K562 (cell line): ENCODE measurements at regions not wholly inside any gene's neighbourhood (a gene's known extent, or its start where the extent isn't known, plus 50 kb on each side); places are given as distances from the start of the nearest gene placed in this dataset.

Experiments
- ATAC-seq: fragments of 200-7000 bp; cut with Tn5 transposase; 3 replicates; pipeline ENCODE4 v1.9.1; 2020; ENCODE audit warnings: moderate library complexity
- BruUV-seq: library from RNA; stranded (reverse); fragments of 400-500 nt; replicated peaks from 2 replicates; lab custom pipeline; 2021; lab: Mats Ljungman, UMichigan
- CTCF ChIA-PET: fragments of 300-600 bp; formaldehyde crosslinking; extraction: SDS; loops from one replicate; lab custom pipeline; 2021; ENCODE audit warnings: low intra/inter-chr PET ratio; lab: Yijun Ruan, JAX
- POLR2A ChIA-PET: fragments of 300-600, 350-650 bp; sonication (Branson Sonifier 250); formaldehyde crosslinking; extraction: SDS; loops from one replicate; lab custom pipeline; 2021; ENCODE audit warnings: antibody characterized with exemption, inconsistent platforms; lab: Yijun Ruan, JAX
- DNase-seq, 4 experiments: peaks; one replicate each; pipeline versions ENCODE4 v3.0.0 to v3.0.0-alpha.2; 2011 to 2018; ENCODE audit warnings: low spot score in 3 of 4, mixed read lengths in 3 of 4; ENCODE audit errors: extremely low read depth in 1 of 4
- FAIRE-seq: peaks from 2 replicates; lab custom pipeline; 2011; peaks lifted over from hg19 to GRCh38; lab: Jason Lieb, UNC
- H2AFZ ChIP-seq: 2 replicates; pipeline ENCODE4 v1.6.0; 2011; ENCODE audit warnings: low read depth, low read length, control low read depth, inconsistent platforms
- H3K27ac ChIP-seq: fragments of 200-600 bp; 3 replicates; pipeline ENCODE4 v1.8.0; 2011; ENCODE audit warnings: low read depth, mild to moderate bottlenecking, control low read depth, inconsistent platforms, low read length, moderate library complexity, mixed read lengths; ENCODE audit errors: extremely low read depth
- H3K27me3 ChIP-seq, 2 experiments: fragments of 300-600 bp in 1 of 2; 2 replicates in 1 of 2; 3 replicates in 1 of 2; pipeline versions ENCODE4 v1.6.0 to v1.8.0; 2011; ENCODE audit warnings: inconsistent platforms in 2 of 2, low read length in 2 of 2, mild to moderate bottlenecking in 1 of 2, mixed read lengths in 1 of 2, moderate library complexity in 1 of 2; ENCODE audit not compliant: control insufficient read depth in 2 of 2, insufficient read depth in 2 of 2
- H3K36me3 ChIP-seq: fragments of 300-600 bp; 3 replicates; pipeline ENCODE4 v1.8.0; 2011; ENCODE audit warnings: mild to moderate bottlenecking, low read length, inconsistent platforms; ENCODE audit not compliant: control insufficient read depth, insufficient read depth
- H3K4me1 ChIP-seq, 2 experiments: fragments of 200-600 bp in 1 of 2; replicated peaks in 1 of 2; 2 replicates in 1 of 2; 3 replicates in 1 of 2; pipeline versions ENCODE4 v1.5.1 to v1.8.0; 2011; ENCODE audit warnings: inconsistent platforms in 2 of 2, low read length in 2 of 2, mild to moderate bottlenecking in 1 of 2, mixed read lengths in 1 of 2, moderate library complexity in 1 of 2; ENCODE audit not compliant: control insufficient read depth in 2 of 2, insufficient read depth in 2 of 2
- H3K4me2 ChIP-seq: 2 replicates; pipeline ENCODE4 v1.6.1; 2011; ENCODE audit warnings: low read length, control low read depth, inconsistent platforms, mixed read lengths; ENCODE audit not compliant: insufficient read depth
- H3K4me3 ChIP-seq: fragments of 200-600 bp; sonication (generic), shearing (Covaris generic); 2 replicates; pipeline ENCODE4 v1.5.1; 2016; ENCODE audit warnings: control low read depth, inconsistent platforms
- H3K79me2 ChIP-seq: fragments of 200-600 bp; 3 replicates; pipeline ENCODE4 v1.8.0; 2011; ENCODE audit warnings: low read length, inconsistent platforms; ENCODE audit not compliant: control insufficient read depth, insufficient read depth
- H3K9ac ChIP-seq, 2 experiments: 2 replicates each; pipeline versions ENCODE4 v1.6.0 to v1.6.1; 2011; ENCODE audit warnings: low read depth in 2 of 2, low read length in 2 of 2, control low read depth in 1 of 2, inconsistent platforms in 1 of 2, mild to moderate bottlenecking in 1 of 2, mixed read lengths in 1 of 2; ENCODE audit not compliant: insufficient read depth in 1 of 2
- H3K9me1 ChIP-seq: one replicate; pipeline ENCODE4 v1.6.0; 2011; ENCODE audit warnings: inconsistent platforms, mild to moderate bottlenecking, low read length, moderate library complexity; ENCODE audit not compliant: control insufficient read depth, insufficient read depth
- H3K9me3 ChIP-seq: replicated peaks from 2 replicates; pipeline ENCODE4 v1.5.1; 2011; ENCODE audit warnings: low read depth, low read length, inconsistent platforms; ENCODE audit not compliant: control insufficient read depth, insufficient read depth
- H4K20me1 ChIP-seq: replicated peaks from 2 replicates; pipeline ENCODE4 v1.6.1; 2011; ENCODE audit warnings: low read length, inconsistent platforms, mixed read lengths; ENCODE audit not compliant: control insufficient read depth, insufficient read depth
- CLOCK ChIP-seq: fragments of 250-450 bp; sonication (Bioruptor Pico); IDR thresholded peaks from 2 replicates; pipeline ENCODE4 v1.4.0; 2020; ENCODE audit warnings: mild to moderate bottlenecking, moderate library complexity, borderline replicate concordance
- JUN ChIP-seq, 2 experiments: sonication (generic) in 1 of 2; formaldehyde crosslinking in 1 of 2; IDR thresholded peaks; 2 replicates each; pipeline versions ENCODE4 v1.6.1 to v1.8.0; 2012 to 2022; ENCODE audit warnings: borderline replicate concordance in 2 of 2, mild to moderate bottlenecking in 2 of 2, improper control_type of control experiment in 1 of 2, low read depth in 1 of 2, low read length in 1 of 2, missing genetic modification reagents in 1 of 2
- KAT8 ChIP-seq: fragments of 450-650 bp; IDR thresholded peaks from 2 replicates; pipeline ENCODE4 v1.6.1; 2016; ENCODE audit warnings: low read depth, mild to moderate bottlenecking
- KHSRP ChIP-seq: fragments of 450-650 bp; IDR thresholded peaks from 2 replicates; pipeline ENCODE4 v1.6.1; 2017
- MTA2 ChIP-seq: fragments of 450-650 bp; IDR thresholded peaks from 2 replicates; pipeline ENCODE4 v1.6.1; 2016; ENCODE audit warnings: low read depth
- POLR2B ChIP-seq: fragments of 450-650 bp; IDR thresholded peaks from 2 replicates; pipeline ENCODE4 v1.6.1; 2018; ENCODE audit warnings: low read depth; ENCODE audit not compliant: partially characterized antibody
- TCF7L2 ChIP-seq: fragments of 150-350 bp; IDR thresholded peaks from 2 replicates; pipeline ENCODE4 v1.6.1; 2016; ENCODE audit warnings: low read depth, mild to moderate bottlenecking, low read length, moderate library complexity
- ZKSCAN8 ChIP-seq: fragments of 200-800 bp; sonication (Bioruptor generic); IDR thresholded peaks from 2 replicates; pipeline ENCODE4 v1.6.1; 2016; ENCODE audit warnings: missing genetic modification characterization, missing compliant biosample characterization
- ZNF263 ChIP-seq: sonication (generic); formaldehyde crosslinking; IDR thresholded peaks from 2 replicates; pipeline ENCODE4 v1.8.0; 2022; ENCODE audit warnings: mild to moderate bottlenecking, missing genetic modification reagents, borderline replicate concordance
- in situ Hi-C: fragments of 300-500 bp; cut with MboI; formaldehyde crosslinking; loops from 4 replicates; pipeline ENCODE4 v1.15.0; 2018; ENCODE audit warnings: inconsistent platforms, mixed read lengths
- intact Hi-C: fragments of 100-400 bp; cut with micrococcal nuclease; formaldehyde crosslinking; loops from 2 replicates; pipeline ENCODE4 v1.14.2; 2022
- TF ChIP-seq, protein P1 (sequence below): fragments of 450-650 bp; IDR thresholded peaks from 2 replicates; pipeline ENCODE4 v1.6.1; 2016

- TF ChIP-seq, protein P1, sequence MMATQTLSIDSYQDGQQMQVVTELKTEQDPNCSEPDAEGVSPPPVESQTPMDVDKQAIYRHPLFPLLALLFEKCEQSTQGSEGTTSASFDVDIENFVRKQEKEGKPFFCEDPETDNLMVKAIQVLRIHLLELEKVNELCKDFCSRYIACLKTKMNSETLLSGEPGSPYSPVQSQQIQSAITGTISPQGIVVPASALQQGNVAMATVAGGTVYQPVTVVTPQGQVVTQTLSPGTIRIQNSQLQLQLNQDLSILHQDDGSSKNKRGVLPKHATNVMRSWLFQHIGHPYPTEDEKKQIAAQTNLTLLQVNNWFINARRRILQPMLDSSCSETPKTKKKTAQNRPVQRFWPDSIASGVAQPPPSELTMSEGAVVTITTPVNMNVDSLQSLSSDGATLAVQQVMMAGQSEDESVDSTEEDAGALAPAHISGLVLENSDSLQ = no peak
- TF ChIP-seq KAT8 = no peak
Observed at GRCh38 chr5:22910523-22910922, 57.4 kb upstream of the CDH12 start (continued).

DNA sequence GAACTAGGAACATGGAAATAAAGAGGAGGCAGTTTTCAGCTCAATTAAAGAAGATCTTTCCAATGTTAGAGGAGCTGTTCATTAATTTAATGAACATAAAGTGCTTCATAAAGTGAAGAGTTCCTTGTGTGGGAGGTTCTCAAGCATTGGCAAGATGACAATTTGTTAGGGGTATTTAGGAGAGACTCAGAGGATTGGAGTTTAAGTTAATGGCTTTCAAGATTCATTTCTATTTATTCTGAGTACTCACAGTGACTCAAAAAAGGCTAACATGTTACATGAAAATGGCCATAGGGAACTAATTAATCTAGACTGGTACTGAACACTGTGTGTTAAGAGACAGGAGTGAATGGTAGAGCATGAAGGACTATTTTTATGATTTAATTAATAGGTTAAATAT lies 55.4 kb upstream of the CDH12 start:
- H3K4me3 ChIP-seq = no peak overlapping the region
- no peaks in the 10 kb centered on the region for H3K4me1 ChIP-seq
- H3K27me3 ChIP-seq = no peaks in the 10 kb centered on the region
- H3K9me3 ChIP-seq = no peaks in the 10 kb centered on the region; the same call in 1 of the 2 replicates
- no peaks in the 10 kb centered on the region for H4K20me1 ChIP-seq
- no peak for ATAC-seq
- no peak for FAIRE-seq
- TF ChIP-seq TCF7L2 (no peak), MTA2 (no peak), CLOCK (CRISPR knock-in tag) (no peak), JUN (IDR thresholded peaks at IDR 0.05; ENCODE audit: borderline replicate concordance, low read depth, low read length) (no peak), JUN (CRISPR knock-in tag; IDR thresholded peaks at IDR 0.05; ENCODE audit: borderline replicate concordance) (no peak), KHSRP (no peak), ZKSCAN8 (CRISPR knock-in tag) (no peak), POLR2B (no peak), ZNF263 (CRISPR knock-in tag) (no peak)
- no peaks in the 10 kb centered on the region for H3K36me3 ChIP-seq
- DNase-seq = no peak
- no peaks in the 10 kb centered on the region for H3K79me2 ChIP-seq
- no peak overlapping the region for H3K4me2 ChIP-seq
- ChIA-PET POLR2A (no interaction called here), CTCF (no interaction called here)
- intact Hi-C loops = no loop called here
- in situ Hi-C loops = no loop called here
- H3K9ac ChIP-seq = no peak overlapping the region
- no peaks in the 10 kb centered on the region for H3K9me1 ChIP-seq
- no TSS peak for BruUV-seq
- H3K27ac ChIP-seq = no peak overlapping the region
- H2AFZ ChIP-seq = no peak overlapping the region
